ENCODE measurements at regions not wholly inside any gene's neighbourhood (a gene's known extent, or its start where the extent isn't known, plus 50 kb on each side); places are given as distances from the start of the nearest gene placed in this dataset.
"Not testable (repeated sequence)": the region's sequence is repeated elsewhere in the genome, so short reads cannot be mapped to it uniquely, and the experiment has no call there.

- DNase-seq (ENCODE audit: low read depth), result peak; percentile 100
These were observed 51.0 kb upstream of the LIFR start for GRCh38 chr5:38607396-38607795.

DNA sequence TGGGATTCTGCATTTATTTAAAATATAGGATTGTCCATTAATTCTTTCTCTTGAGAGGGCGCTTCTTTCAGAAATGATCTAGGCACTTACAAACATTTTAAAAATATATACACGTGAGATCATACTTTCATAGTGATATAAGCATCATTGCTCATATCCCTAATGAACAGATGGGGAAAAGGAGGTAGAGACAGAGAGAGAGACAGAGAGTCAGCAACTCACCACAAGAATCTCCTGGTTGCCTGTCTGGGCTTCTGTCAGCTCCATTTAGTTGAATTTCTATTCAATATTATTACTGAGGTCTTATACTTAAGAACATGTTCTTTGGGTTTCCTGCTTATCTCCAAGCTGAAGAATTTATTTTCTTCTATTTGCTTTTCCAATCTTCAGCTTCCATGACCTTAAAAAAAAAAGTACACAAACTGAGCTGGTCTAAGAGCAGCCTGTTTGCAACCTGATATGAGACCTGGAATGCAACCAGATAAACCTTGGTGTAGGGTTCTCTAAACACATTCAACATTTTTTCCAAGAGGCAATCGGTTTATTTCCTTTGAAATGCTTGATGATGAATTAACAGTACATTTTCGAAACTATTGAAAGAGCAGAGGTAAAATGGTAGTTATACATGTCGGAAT is 51.6 kb upstream of the LIFR start:
- DNase-seq (ENCODE audit: low read depth), result peak; percentile 90

DNA sequence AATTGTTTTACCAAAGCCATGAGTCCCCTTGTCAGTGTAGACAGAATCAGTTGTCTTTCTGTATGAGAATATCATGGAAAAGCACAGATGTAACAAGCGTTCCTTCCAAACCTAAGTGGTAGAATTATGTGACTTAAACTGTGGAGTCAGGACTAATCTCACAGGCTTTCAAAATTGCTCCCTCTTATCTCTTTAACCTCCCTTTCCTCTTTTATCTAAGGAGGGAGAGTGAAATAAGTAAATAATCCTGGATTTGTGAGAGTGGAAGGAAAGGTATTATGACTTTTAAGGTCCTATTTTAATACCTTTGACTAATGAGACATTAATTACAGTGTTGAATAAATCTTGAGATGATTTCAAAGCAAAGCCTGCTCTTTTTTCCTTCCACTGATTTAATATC is 52.4 kb upstream of the LIFR start:
- peak; percentile 51 for DNase-seq (ENCODE audit: low read depth)

- DNase-seq (ENCODE audit: low read depth), result no peak
These were observed 56.4 kb upstream of the LIFR start for GRCh38 chr5:38612851-38613250.

DNA sequence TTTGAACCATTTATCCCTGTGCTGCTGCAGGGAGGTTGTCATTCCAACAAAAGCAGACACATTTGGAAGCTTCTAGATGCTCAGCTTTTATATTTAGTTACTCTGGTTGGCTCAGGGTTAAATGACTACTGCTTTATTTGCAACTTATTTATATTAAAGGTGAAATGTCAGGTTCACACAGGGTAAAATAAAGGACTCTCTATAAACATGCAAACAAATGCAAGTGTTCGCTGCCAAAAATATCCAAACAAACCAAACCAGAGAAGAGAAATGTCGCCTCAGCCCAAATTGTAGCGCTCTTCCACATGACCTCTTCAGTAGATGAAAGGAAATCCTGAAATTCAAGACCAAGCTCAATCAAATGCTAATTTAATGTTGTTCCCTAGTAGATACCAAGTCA is 57.0 kb upstream of the LIFR start:
- no peak for DNase-seq (ENCODE audit: low read depth)

GRCh38 chr5:38613992-38614836 is 57.8 kb upstream of the LIFR start:
- DNase-seq (ENCODE audit: low read depth), result no peak

GRCh38 chr5:38615042-38615441 is 58.6 kb upstream of the LIFR start:
- no peak for DNase-seq (ENCODE audit: low read depth)

- no peak for DNase-seq (ENCODE audit: low read depth)
These were observed 59.6 kb upstream of the LIFR start for GRCh38 chr5:38615981-38616451.

DNA sequence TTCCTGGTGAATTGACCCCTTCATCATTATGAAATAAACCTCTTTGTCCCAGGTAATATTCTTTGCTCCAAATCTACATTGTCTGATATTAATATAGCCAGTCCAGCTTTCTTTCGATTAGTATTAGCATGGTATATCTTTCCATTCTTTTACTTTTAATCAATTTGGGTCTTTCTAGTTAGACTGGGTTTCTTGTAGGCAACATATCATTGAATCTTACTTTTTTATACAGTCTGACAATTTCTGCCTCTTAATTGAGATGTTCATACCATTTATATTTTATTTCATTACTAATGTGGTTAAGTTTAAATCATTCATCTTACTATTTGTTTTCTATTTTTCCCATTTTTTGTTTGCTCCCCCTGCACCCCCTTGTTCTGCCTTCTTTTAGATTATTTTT is 61.7 kb upstream of the LIFR start:
- no peak for DNase-seq (ENCODE audit: low read depth)

DNA sequence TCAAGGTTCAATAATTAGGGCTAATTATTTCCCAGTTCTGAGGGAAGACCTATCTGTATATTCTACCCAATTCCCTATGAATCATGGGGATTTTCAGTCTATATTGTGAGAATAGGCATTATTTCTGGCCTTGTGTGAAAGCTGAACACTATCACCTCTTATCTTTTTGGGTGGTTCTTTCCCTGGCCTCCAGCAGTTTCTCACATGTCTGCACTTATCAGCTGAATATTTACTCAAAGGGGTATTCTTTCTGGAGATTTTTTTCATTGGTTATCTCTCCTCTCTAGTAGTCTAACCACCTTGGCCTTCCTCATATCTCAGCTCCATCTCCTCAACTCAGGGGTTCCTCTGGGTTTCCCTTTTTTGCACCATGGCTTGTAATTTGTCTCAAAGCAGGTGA is 64.9 kb upstream of the LIFR start:
- no peak for DNase-seq (ENCODE audit: low read depth)

GRCh38 chr5:38621840-38622437 is 65.5 kb upstream of the LIFR start:
- DNase-seq (ENCODE audit: low read depth), result no peak

DNA sequence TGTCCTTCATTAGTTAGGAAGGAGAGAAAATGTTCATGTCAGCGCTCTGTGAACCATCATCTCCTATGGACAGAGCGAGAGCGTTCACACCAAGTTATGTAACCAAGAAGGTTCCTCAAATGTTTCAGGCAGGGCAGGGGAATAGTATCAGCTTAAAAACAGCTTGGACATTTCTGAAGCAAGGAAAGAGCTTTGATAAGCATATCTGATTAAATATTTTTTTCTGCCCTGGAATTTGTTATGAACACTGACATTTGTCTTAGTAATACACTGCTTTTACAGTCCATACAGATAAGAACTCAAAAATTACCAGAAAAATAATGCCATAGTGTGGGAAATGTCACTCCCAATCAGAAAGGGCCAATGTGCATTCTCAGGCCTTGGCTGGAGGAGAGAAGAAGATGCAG is 66.3 kb upstream of the LIFR start:
- peak; percentile 67 for DNase-seq (ENCODE audit: low read depth)

- not testable (repeated sequence) for DNase-seq (ENCODE audit: low read depth)
These were observed 68.1 kb upstream of the LIFR start for GRCh38 chr5:38624541-38624940.

- DNase-seq (ENCODE audit: low read depth), result not testable (repeated sequence)
These were observed 74.9 kb upstream of the LIFR start for GRCh38 chr5:38631376-38631775.

- peak; percentile 80 for DNase-seq (ENCODE audit: low read depth)
These were observed 78.3 kb upstream of the LIFR start for GRCh38 chr5:38634568-38635369.

GRCh38 chr5:38636626-38637025 is 80.2 kb upstream of the LIFR start:
- no peak for DNase-seq (ENCODE audit: low read depth)

- DNase-seq (ENCODE audit: low read depth), result no peak
These were observed 82.2 kb upstream of the LIFR start for GRCh38 chr5:38638656-38639055.

DNA sequence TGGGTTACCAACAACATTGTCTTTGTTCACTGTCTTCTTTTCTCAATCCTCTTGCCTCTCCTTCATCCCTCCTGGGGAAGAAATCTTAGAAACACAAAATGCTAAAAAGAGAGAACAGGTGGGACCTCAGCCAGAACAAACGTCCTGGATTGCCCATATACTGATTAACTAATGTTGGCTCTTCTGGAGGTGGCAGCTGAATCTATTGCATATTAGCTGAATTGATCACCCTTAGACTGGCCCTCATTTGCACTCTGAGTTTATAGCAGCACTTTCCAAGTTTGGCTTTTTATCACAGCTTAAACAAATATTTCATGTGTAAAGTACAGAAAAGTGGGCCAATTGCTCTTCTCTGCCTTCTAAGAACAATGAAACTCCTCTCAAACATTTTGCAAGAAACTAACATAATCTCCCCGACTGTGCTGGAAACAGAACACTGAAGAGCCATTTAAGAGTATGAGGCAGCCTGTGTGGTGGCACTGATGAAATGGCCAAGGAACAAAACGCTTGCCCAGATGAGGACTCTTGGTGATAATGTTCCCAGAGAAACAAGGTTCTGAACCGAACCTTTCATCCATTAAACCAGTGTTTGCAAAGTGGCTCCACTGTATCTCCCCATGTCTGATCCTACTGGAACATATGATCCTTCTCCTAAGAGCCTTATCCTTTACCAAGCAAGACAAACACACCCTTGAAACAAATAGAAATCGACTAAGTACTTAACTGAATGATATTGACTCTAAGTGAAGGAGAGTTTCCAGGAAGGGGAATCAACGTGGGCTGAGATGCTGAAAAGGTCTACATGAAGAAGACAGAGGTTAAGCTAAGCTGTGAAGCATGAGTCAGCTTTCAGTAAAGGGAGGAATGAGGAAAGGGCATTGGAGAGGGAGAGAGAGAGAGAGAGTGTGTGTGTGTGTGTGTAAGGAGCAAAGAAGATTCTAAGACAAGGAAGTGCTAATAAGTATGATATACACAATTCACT is 83.2 kb upstream of the LIFR start:
- DNase-seq (ENCODE audit: low read depth), result peak; percentile 83

DNA sequence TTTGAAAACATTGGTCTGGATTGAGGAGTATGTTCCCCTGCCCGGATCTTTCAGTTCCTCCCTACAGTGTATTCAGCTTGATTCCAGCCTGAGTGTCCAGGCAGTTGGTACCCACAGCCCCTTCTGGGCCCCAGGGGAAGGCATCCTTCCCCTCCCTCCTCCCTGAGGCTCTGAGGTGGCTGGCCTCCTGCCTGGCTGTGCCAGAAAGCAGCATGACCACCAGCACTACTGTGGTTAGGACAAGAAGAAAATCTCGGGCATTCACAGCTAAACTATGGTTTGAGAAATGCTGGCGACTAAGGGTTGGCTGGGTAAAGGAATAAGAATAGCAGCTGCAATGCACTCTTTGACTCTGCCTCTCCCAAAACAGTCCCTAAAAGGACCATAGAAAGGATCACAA is 84.6 kb upstream of the LIFR start:
- DNase-seq (ENCODE audit: low read depth), result peak; percentile 63

DNA sequence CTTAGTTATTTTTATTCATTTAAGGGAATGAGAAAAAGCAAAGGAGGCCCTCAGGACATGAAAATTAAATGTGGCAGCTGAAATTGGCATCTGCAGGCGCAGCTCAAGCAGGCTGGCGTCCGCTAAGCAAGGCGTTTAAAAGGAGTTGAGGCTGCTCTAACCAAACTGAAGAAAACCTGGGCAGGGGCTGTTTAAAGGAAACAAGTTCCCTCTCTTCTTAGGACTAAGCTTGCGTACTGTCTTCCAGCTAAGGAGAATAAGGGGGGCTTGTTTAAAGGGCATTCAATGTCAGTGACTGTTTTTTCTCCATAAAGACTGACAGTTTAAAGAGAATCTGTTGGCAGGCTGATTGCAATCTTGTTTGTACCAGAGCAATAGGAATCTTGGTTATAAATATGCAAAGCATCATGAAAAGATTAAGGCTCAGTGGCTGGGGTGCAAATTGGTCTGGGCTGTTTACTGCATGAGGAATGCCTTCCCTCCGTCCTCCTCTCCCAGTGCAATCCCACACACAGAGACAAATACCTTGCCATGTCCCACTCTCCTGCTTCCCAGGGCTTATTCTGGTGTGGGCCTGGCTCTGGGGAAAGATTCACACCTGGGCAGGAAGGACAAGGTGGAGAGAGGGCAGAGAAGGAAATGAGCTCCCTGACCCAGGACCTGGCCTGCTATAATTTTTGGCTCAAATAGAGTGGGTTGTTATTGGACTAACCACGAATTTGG is 85.9 kb upstream of the LIFR start:
- peak; percentile 38 for DNase-seq (ENCODE audit: low read depth)

All from amniotic epithelial cell (primary cell).